ENCODE measurements at regions not wholly inside any gene's neighbourhood (a gene's known extent, or its start where the extent isn't known, plus 50 kb on each side); places are given as distances from the start of the nearest gene placed in this dataset.

- no peak for DNase-seq (ENCODE audit: low read depth in 6 of 9, low spot score in 9 of 9)
- no peaks in the 10 kb centered on the region for H3K9me3 ChIP-seq (ENCODE audit: control insufficient read depth in 2 of 2, insufficient read depth in 1 of 2, low read length in 1 of 2)
- WGBS: 65% methylated on average over 8 of the region's 8 CpGs
- no peak overlapping the region for H3K27ac ChIP-seq (ENCODE audit: low read depth in 1 of 2, low read length in 1 of 2)
- no peaks in the 10 kb centered on the region for H3K4me1 ChIP-seq (ENCODE audit: control insufficient read depth in 2 of 2, insufficient read depth in 2 of 2, low read length in 2 of 2)
- H3K27me3 ChIP-seq (ENCODE audit: control insufficient read depth in 2 of 2, insufficient read depth in 1 of 2, low read length in 1 of 2): no peaks in the 10 kb centered on the region
- H3K4me3 ChIP-seq (ENCODE audit: low read length in 2 of 2): no peak overlapping the region
- no peaks in the 10 kb centered on the region for H3K36me3 ChIP-seq (ENCODE audit: control insufficient read depth in 2 of 2, insufficient read depth in 2 of 2, low read length in 1 of 2)
Measured at GRCh38 chr17:5715478-5715877, 131.2 kb upstream of the NLRP1 start.

GRCh38 chr17:5718726-5719125, 134.4 kb upstream of the NLRP1 start:
- no peaks in the 10 kb centered on the region for H3K27me3 ChIP-seq (ENCODE audit: control insufficient read depth in 2 of 2, insufficient read depth in 1 of 2, low read length in 1 of 2)
- WGBS: 86% methylated on average over 4 of the region's 4 CpGs
- no peak for DNase-seq (ENCODE audit: low read depth in 6 of 9, low spot score in 9 of 9)

GRCh38 chr17:5719976-5720375, 135.7 kb upstream of the NLRP1 start:
- no peak overlapping the region for H3K27ac ChIP-seq (ENCODE audit: low read depth in 1 of 2, low read length in 1 of 2)
- no peaks in the 10 kb centered on the region for H3K27me3 ChIP-seq (ENCODE audit: control insufficient read depth in 2 of 2, insufficient read depth in 1 of 2, low read length in 1 of 2)
- H3K4me1 ChIP-seq (ENCODE audit: control insufficient read depth in 2 of 2, insufficient read depth in 2 of 2, low read length in 2 of 2): no peaks in the 10 kb centered on the region
- no peak overlapping the region for H3K4me3 ChIP-seq (ENCODE audit: low read length in 2 of 2)
- DNase-seq (ENCODE audit: low read depth in 6 of 9, low spot score in 9 of 9): no peak
- 96% methylated on average over 4 of the region's 4 CpGs for WGBS
- no peaks in the 10 kb centered on the region for H3K36me3 ChIP-seq (ENCODE audit: control insufficient read depth in 2 of 2, insufficient read depth in 2 of 2, low read length in 1 of 2)
- no peaks in the 10 kb centered on the region for H3K9me3 ChIP-seq (ENCODE audit: control insufficient read depth in 2 of 2, insufficient read depth in 1 of 2, low read length in 1 of 2)

More at GRCh38 chr17:5718726-5719125, 134.4 kb upstream of the NLRP1 start:
- no peaks in the 10 kb centered on the region for H3K4me1 ChIP-seq (ENCODE audit: control insufficient read depth in 2 of 2, insufficient read depth in 2 of 2, low read length in 2 of 2)
- no peak overlapping the region for H3K27ac ChIP-seq (ENCODE audit: low read depth in 1 of 2, low read length in 1 of 2)
- H3K4me3 ChIP-seq (ENCODE audit: low read length in 2 of 2): no peak overlapping the region
- no peaks in the 10 kb centered on the region for H3K36me3 ChIP-seq (ENCODE audit: control insufficient read depth in 2 of 2, insufficient read depth in 2 of 2, low read length in 1 of 2)
- no peaks in the 10 kb centered on the region for H3K9me3 ChIP-seq (ENCODE audit: control insufficient read depth in 2 of 2, insufficient read depth in 1 of 2, low read length in 1 of 2)

- Histone ChIP-seq H3K36me3 (ENCODE audit: control insufficient read depth in 2 of 2, insufficient read depth in 2 of 2, low read length in 1 of 2) (no peaks in the 10 kb centered on the region), H3K27me3 (ENCODE audit: control insufficient read depth in 2 of 2, insufficient read depth in 1 of 2, low read length in 1 of 2) (no peaks in the 10 kb centered on the region), H3K9me3 (ENCODE audit: control insufficient read depth in 2 of 2, insufficient read depth in 1 of 2, low read length in 1 of 2) (no peaks in the 10 kb centered on the region), H3K27ac (ENCODE audit: low read depth in 1 of 2, low read length in 1 of 2) (no peak overlapping the region), H3K4me1 (ENCODE audit: control insufficient read depth in 2 of 2, insufficient read depth in 2 of 2, low read length in 2 of 2) (no peaks in the 10 kb centered on the region), H3K4me3 (ENCODE audit: low read length in 2 of 2) (no peak overlapping the region)
- 81% methylated on average over 6 of the region's 6 CpGs for WGBS
- DNase-seq (ENCODE audit: low read depth in 6 of 9, low spot score in 9 of 9): no peak
Measured at GRCh38 chr17:5730373-5730772, 146.1 kb upstream of the NLRP1 start.

- DNase-seq (ENCODE audit: low read depth in 6 of 9, low spot score in 9 of 9): no peak
- no peak overlapping the region for H3K27ac ChIP-seq (ENCODE audit: low read depth in 1 of 2, low read length in 1 of 2)
- no peaks in the 10 kb centered on the region for H3K4me1 ChIP-seq (ENCODE audit: control insufficient read depth in 2 of 2, insufficient read depth in 2 of 2, low read length in 2 of 2)
- no peaks in the 10 kb centered on the region for H3K36me3 ChIP-seq (ENCODE audit: control insufficient read depth in 2 of 2, insufficient read depth in 2 of 2, low read length in 1 of 2)
- no peaks in the 10 kb centered on the region for H3K9me3 ChIP-seq (ENCODE audit: control insufficient read depth in 2 of 2, insufficient read depth in 1 of 2, low read length in 1 of 2)
- H3K4me3 ChIP-seq (ENCODE audit: low read length in 2 of 2): no peak overlapping the region
- H3K27me3 ChIP-seq (ENCODE audit: control insufficient read depth in 2 of 2, insufficient read depth in 1 of 2, low read length in 1 of 2): no peaks in the 10 kb centered on the region
- 30% methylated on average over 1 of the region's 1 CpG for WGBS
Measured at GRCh38 chr17:5740937-5741336, 156.6 kb upstream of the NLRP1 start.

GRCh38 chr17:5741810-5742209, 157.5 kb upstream of the NLRP1 start:
- Histone ChIP-seq H3K9me3 (ENCODE audit: control insufficient read depth in 2 of 2, insufficient read depth in 1 of 2, low read length in 1 of 2) (no peaks in the 10 kb centered on the region), H3K4me1 (ENCODE audit: control insufficient read depth in 2 of 2, insufficient read depth in 2 of 2, low read length in 2 of 2) (no peaks in the 10 kb centered on the region), H3K27ac (ENCODE audit: low read depth in 1 of 2, low read length in 1 of 2) (no peak overlapping the region), H3K27me3 (ENCODE audit: control insufficient read depth in 2 of 2, insufficient read depth in 1 of 2, low read length in 1 of 2) (no peaks in the 10 kb centered on the region), H3K36me3 (ENCODE audit: control insufficient read depth in 2 of 2, insufficient read depth in 2 of 2, low read length in 1 of 2) (no peaks in the 10 kb centered on the region), H3K4me3 (ENCODE audit: low read length in 2 of 2) (no peak overlapping the region)
- no peak for DNase-seq (ENCODE audit: low read depth in 6 of 9, low spot score in 9 of 9)
- WGBS: 90% methylated on average over 8 of the region's 8 CpGs

GRCh38 chr17:5745111-5745813, 161.0 kb upstream of the NLRP1 start:
- DNase-seq (ENCODE audit: low read depth in 6 of 9, low spot score in 9 of 9): no peak
- WGBS: 89% methylated on average over 4 of the region's 4 CpGs
- no peaks in the 10 kb centered on the region for H3K27me3 ChIP-seq (ENCODE audit: control insufficient read depth in 2 of 2, insufficient read depth in 1 of 2, low read length in 1 of 2)

GRCh38 chr17:5747276-5747675, 163.0 kb upstream of the NLRP1 start:
- no peak overlapping the region for H3K4me3 ChIP-seq (ENCODE audit: low read length in 2 of 2)
- H3K27me3 ChIP-seq (ENCODE audit: control insufficient read depth in 2 of 2, insufficient read depth in 1 of 2, low read length in 1 of 2): no peaks in the 10 kb centered on the region
- no peak overlapping the region for H3K27ac ChIP-seq (ENCODE audit: low read depth in 1 of 2, low read length in 1 of 2)
- DNase-seq (ENCODE audit: low read depth in 6 of 9, low spot score in 9 of 9): no peak
- WGBS: 85% methylated on average over 3 of the region's 3 CpGs
- no peaks in the 10 kb centered on the region for H3K9me3 ChIP-seq (ENCODE audit: control insufficient read depth in 2 of 2, insufficient read depth in 1 of 2, low read length in 1 of 2)
- H3K4me1 ChIP-seq (ENCODE audit: control insufficient read depth in 2 of 2, insufficient read depth in 2 of 2, low read length in 2 of 2): no peaks in the 10 kb centered on the region
- H3K36me3 ChIP-seq (ENCODE audit: control insufficient read depth in 2 of 2, insufficient read depth in 2 of 2, low read length in 1 of 2): no peaks in the 10 kb centered on the region

More at GRCh38 chr17:5745111-5745813, 161.0 kb upstream of the NLRP1 start:
- Histone ChIP-seq H3K4me1 (ENCODE audit: control insufficient read depth in 2 of 2, insufficient read depth in 2 of 2, low read length in 2 of 2) (no peaks in the 10 kb centered on the region), H3K36me3 (ENCODE audit: control insufficient read depth in 2 of 2, insufficient read depth in 2 of 2, low read length in 1 of 2) (no peaks in the 10 kb centered on the region), H3K27ac (ENCODE audit: low read depth in 1 of 2, low read length in 1 of 2) (no peak overlapping the region), H3K4me3 (ENCODE audit: low read length in 2 of 2) (no peak overlapping the region), H3K9me3 (ENCODE audit: control insufficient read depth in 2 of 2, insufficient read depth in 1 of 2, low read length in 1 of 2) (no peaks in the 10 kb centered on the region)

- H3K36me3 ChIP-seq (ENCODE audit: control insufficient read depth in 2 of 2, insufficient read depth in 2 of 2, low read length in 1 of 2): no peaks in the 10 kb centered on the region
- 92% methylated on average over 4 of the region's 4 CpGs for WGBS
- no peak for DNase-seq (ENCODE audit: low read depth in 6 of 9, low spot score in 9 of 9)
Measured at GRCh38 chr17:5747964-5748363, 163.7 kb upstream of the NLRP1 start.

More at GRCh38 chr17:5747964-5748363, 163.7 kb upstream of the NLRP1 start:
- Histone ChIP-seq H3K4me1 (ENCODE audit: control insufficient read depth in 2 of 2, insufficient read depth in 2 of 2, low read length in 2 of 2) (no peaks in the 10 kb centered on the region), H3K4me3 (ENCODE audit: low read length in 2 of 2) (no peak overlapping the region), H3K27ac (ENCODE audit: low read depth in 1 of 2, low read length in 1 of 2) (no peak overlapping the region), H3K27me3 (ENCODE audit: control insufficient read depth in 2 of 2, insufficient read depth in 1 of 2, low read length in 1 of 2) (no peaks in the 10 kb centered on the region), H3K9me3 (ENCODE audit: control insufficient read depth in 2 of 2, insufficient read depth in 1 of 2, low read length in 1 of 2) (no peaks in the 10 kb centered on the region)
